SK-MEL-5 (cell line): ENCODE measurements at regions not wholly inside any gene's neighbourhood (a gene's known extent, or its start where the extent isn't known, plus 50 kb on each side); places are given as distances from the start of the nearest gene placed in this dataset.
"Not testable (repeated sequence)": the region's sequence is repeated elsewhere in the genome, so short reads cannot be mapped to it uniquely, and the experiment has no call there.

Source experiments
- DNase-seq: peaks from one replicate; pipeline ENCODE4 v3.0.0-alpha.2; 2016; ENCODE audit warnings: low read depth, low spot score
- in situ Hi-C: cut with HindIII; loops from 2 replicates; pipeline ENCODE4 v1.10.0; 2016; ENCODE audit warnings: low sequenced_read_pairs, high pct_unique_total_duplicates, low pct_unique_long_range_greater_than_20kb

GRCh38 chr14:106658066-106658860 lies 1131.9 kb downstream of the TMEM121 start:
- in situ Hi-C loops, DNase-seq: not testable (repeated sequence)

GRCh38 chr14:106661561-106661960 lies 1135.2 kb downstream of the TMEM121 start:
- DNase-seq, in situ Hi-C loops: not testable (repeated sequence)

- in situ Hi-C loops: no loop called here
- no peak for DNase-seq
These were observed 1136.7 kb downstream of the TMEM121 start for GRCh38 chr14:106662936-106663550.

- DNase-seq, in situ Hi-C loops: not testable (repeated sequence)
These were observed 1137.5 kb downstream of the TMEM121 start for GRCh38 chr14:106663805-106664410.

- in situ Hi-C loops: no loop called here
- DNase-seq: no peak
These were observed 1139.4 kb downstream of the TMEM121 start for GRCh38 chr14:106665814-106666213.

- in situ Hi-C loops: no loop called here
- DNase-seq: no peak
These were observed 1140.0 kb downstream of the TMEM121 start for GRCh38 chr14:106666341-106666740.

GRCh38 chr14:106670011-106670410 lies 1143.6 kb downstream of the TMEM121 start:
- in situ Hi-C loops: no loop called here
- DNase-seq: no peak

- DNase-seq, in situ Hi-C loops: not testable (repeated sequence)
These were observed 1147.7 kb downstream of the TMEM121 start for GRCh38 chr14:106674093-106674492.

- DNase-seq, in situ Hi-C loops: not testable (repeated sequence)
These were observed 1148.2 kb downstream of the TMEM121 start for GRCh38 chr14:106674509-106675125.

GRCh38 chr14:106675716-106676115 lies 1149.3 kb downstream of the TMEM121 start:
- in situ Hi-C loops, DNase-seq: not testable (repeated sequence)

- in situ Hi-C loops: no loop called here
- no peak for DNase-seq
These were observed 1153.4 kb downstream of the TMEM121 start for GRCh38 chr14:106679776-106680175.

GRCh38 chr14:106681161-106681560 lies 1154.8 kb downstream of the TMEM121 start:
- no peak for DNase-seq
- in situ Hi-C loops: no loop called here

GRCh38 chr14:106681568-106681967 lies 1155.2 kb downstream of the TMEM121 start:
- in situ Hi-C loops: no loop called here

GRCh38 chr14:106683631-106684030 lies 1157.2 kb downstream of the TMEM121 start:
- DNase-seq: no peak
- in situ Hi-C loops: no loop called here

More at GRCh38 chr14:106681568-106681967, 1155.2 kb downstream of the TMEM121 start:
- no peak for DNase-seq

- DNase-seq: no peak
- in situ Hi-C loops: no loop called here
These were observed 1160.2 kb downstream of the TMEM121 start for GRCh38 chr14:106686533-106686932.

- in situ Hi-C loops: no loop called here
- no peak for DNase-seq
These were observed 1164.0 kb downstream of the TMEM121 start for GRCh38 chr14:106690333-106690891.

- in situ Hi-C loops: no loop called here
- peak; percentile 18 for DNase-seq
These were observed 1165.4 kb downstream of the TMEM121 start for GRCh38 chr14:106691601-106692291.
